DMS153 treated with DMSO at 0.1 percent for 48 hours (cell line): ENCODE measurements at regions not wholly inside any gene's neighbourhood (a gene's known extent, or its start where the extent isn't known, plus 50 kb on each side); places are given as distances from the start of the nearest gene placed in this dataset.
A peak's percentile ranks its signal among the peaks of the same experiment; 100 is the strongest.

Experiments
- DNase-seq: peaks from one replicate; lab custom pipeline; 2025; ENCODE audit not compliant: unreplicated experiment; lab: John Stamatoyannopoulos, UW

- DNase-seq: no peak
These were observed 390.5 kb downstream of the QKI start for GRCh38 chr6:163804991-163805390.

GRCh38 chr6:163802267-163802666 lies 387.7 kb downstream of the QKI start:
- DNase-seq: no peak

- no peak for DNase-seq
These were observed 382.9 kb downstream of the QKI start for GRCh38 chr6:163797296-163797845.

GRCh38 chr6:163793011-163793983 lies 378.8 kb downstream of the QKI start:
- DNase-seq: no peak

- DNase-seq: no peak
These were observed 375.8 kb downstream of the QKI start for GRCh38 chr6:163790266-163790840.

GRCh38 chr6:163789199-163789810 lies 374.8 kb downstream of the QKI start:
- no peak for DNase-seq

- no peak for DNase-seq
These were observed 372.6 kb downstream of the QKI start for GRCh38 chr6:163786995-163787671.

- DNase-seq: no peak
These were observed 368.0 kb downstream of the QKI start for GRCh38 chr6:163782436-163783003.

GRCh38 chr6:163780994-163781393 lies 366.5 kb downstream of the QKI start:
- no peak for DNase-seq

GRCh38 chr6:163779727-163780284 lies 365.3 kb downstream of the QKI start:
- DNase-seq: no peak

GRCh38 chr6:163777716-163778115 lies 363.2 kb downstream of the QKI start:
- no peak for DNase-seq

GRCh38 chr6:163776906-163777686 lies 362.6 kb downstream of the QKI start:
- DNase-seq: no peak

GRCh38 chr6:163776196-163776905 lies 361.8 kb downstream of the QKI start:
- no peak for DNase-seq

GRCh38 chr6:163775313-163775712 lies 360.8 kb downstream of the QKI start:
- no peak for DNase-seq

- DNase-seq: no peak
These were observed 360.0 kb downstream of the QKI start for GRCh38 chr6:163774485-163774884.

GRCh38 chr6:163773646-163774045 lies 359.1 kb downstream of the QKI start:
- DNase-seq: peak; percentile 63

- DNase-seq: no peak
These were observed 358.2 kb downstream of the QKI start for GRCh38 chr6:163772701-163773100.

- no peak for DNase-seq
These were observed 356.7 kb downstream of the QKI start for GRCh38 chr6:163771180-163771579.

GRCh38 chr6:163768905-163769304 lies 354.4 kb downstream of the QKI start:
- DNase-seq: no peak
